Dedifferentiated amniotic fluid mesenchymal stem cell (primary cell): ENCODE measurements at regions not wholly inside any gene's neighbourhood (a gene's known extent, or its start where the extent isn't known, plus 50 kb on each side); places are given as distances from the start of the nearest gene placed in this dataset.
"Not testable (repeated sequence)": the region's sequence is repeated elsewhere in the genome, so short reads cannot be mapped to it uniquely, and the experiment has no call there.

ENCODE experiments used
- DNase-seq: peaks from one replicate; pipeline ENCODE4 v3.0.0-alpha.2; 2016; ENCODE audit errors: extremely low spot score

DNA sequence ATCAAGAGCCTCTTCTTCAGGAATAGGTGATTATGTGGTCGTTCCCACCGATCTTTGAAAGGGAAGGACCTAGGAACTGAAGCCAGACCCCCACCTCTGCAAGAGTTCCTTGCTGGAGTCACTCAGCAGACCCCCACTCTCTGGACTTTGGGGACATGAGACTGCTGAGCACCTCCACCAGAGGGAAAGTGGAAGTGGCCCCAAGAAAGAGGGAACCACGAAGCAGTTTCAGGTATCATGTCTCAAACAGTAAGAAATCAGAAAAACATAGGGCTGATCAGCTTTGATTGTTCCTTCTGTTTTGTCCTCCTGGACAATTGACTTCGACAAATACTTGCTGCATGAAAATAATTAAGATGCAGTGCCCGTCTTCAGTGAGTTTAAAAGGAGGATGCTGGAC, 84.2 kb upstream of the ADORA2B start:
- not testable (repeated sequence) for DNase-seq

DNA sequence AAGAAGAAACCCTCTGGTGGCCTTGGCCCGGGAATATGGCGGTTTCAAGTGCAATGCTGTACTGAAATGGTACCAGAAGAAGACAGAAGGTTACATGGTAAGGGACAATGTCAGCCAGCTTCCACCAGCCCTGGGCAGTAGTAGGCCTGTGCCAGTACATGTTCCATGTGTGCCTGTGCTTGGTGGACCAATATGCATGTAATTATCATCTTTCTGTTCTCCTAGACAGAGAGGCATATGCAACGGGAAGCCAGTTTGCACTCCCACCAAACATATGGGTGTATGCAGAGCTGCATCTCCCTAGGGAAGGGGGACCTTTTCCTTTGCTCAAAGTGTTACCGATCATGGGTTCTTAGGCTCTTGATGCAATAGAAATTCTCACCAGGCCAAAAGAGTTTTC, 80.9 kb upstream of the ADORA2B start:
- DNase-seq = not testable (repeated sequence)

- not testable (repeated sequence) for DNase-seq
Observed at GRCh38 chr17:15864472-15864871, 80.5 kb upstream of the ADORA2B start.

GRCh38 chr17:15866015-15866414, 78.9 kb upstream of the ADORA2B start:
- not testable (repeated sequence) for DNase-seq

DNA sequence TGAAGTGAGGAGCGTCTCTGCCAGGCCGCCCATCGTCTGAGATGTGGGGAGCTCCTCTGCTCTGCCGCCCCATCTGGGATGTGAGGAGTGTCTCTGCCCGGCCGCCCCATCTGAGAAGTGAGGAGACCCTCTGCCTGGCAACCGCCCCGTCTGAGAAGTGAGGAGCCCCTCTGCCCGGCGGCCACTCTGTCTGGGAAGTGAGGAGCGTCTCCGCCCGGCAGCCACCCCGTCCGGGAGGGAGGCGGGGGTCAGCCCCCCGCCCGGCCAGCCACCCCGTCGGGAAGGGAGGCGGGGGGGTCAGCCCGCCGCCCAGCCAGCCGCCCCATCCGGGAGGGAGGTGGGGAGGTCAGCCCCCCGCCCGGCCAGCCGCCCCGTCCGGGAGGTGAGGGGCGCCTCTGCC, 77.6 kb upstream of the ADORA2B start:
- not testable (repeated sequence) for DNase-seq

DNA sequence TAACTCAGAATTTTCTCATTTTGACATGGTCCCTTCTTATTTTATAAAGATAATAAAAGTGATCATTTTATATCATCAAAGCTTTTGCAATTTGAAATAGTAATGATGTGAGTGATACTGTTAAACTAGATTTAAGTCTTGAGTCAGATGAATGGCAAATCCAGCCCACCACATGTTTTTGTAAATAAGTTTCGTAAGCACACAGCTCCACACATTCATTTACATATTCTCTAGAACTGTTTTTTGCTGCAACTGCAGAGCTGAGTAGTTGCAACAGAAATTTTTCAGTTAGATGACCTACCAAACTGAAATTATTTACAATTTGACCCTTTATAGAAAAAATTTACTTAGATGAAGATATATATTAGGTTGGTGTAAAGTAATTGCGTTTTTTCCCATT, 75.1 kb upstream of the ADORA2B start:
- DNase-seq = not testable (repeated sequence)

GRCh38 chr17:15872677-15873076, 72.3 kb upstream of the ADORA2B start:
- not testable (repeated sequence) for DNase-seq

- not testable (repeated sequence) for DNase-seq
Observed at GRCh38 chr17:15877882-15878500, 66.9 kb upstream of the ADORA2B start.

GRCh38 chr17:15882058-15882720, 62.7 kb upstream of the ADORA2B start:
- no peak for DNase-seq

DNA sequence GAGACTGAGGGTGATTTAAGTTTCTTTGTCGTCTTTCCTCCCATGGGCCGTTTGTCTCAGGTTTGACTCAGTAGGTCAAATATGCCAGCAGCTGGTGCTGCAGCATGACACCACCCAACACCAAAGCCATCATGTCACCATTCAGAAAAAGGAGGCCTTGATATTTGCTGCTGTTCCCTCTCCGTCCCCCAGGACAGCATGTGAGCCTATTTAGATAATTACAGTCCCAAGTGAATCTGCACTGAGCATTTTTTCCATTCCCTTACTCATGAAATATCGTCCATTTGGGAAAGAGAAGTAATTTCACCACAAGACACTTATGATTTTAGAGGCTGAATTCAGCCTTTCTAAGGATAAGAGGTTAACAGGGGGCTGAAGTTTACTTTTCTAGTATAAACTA, 62.2 kb upstream of the ADORA2B start:
- no peak for DNase-seq

- DNase-seq = peak; percentile 16
Observed at GRCh38 chr17:15883617-15884111, 61.3 kb upstream of the ADORA2B start.

- no peak for DNase-seq
Observed at GRCh38 chr17:15884731-15885130, 60.2 kb upstream of the ADORA2B start.

- no peak for DNase-seq
Observed at GRCh38 chr17:15885770-15886169, 59.2 kb upstream of the ADORA2B start.

GRCh38 chr17:15886221-15886620, 58.7 kb upstream of the ADORA2B start:
- DNase-seq = no peak

GRCh38 chr17:15886804-15887203, 58.1 kb upstream of the ADORA2B start:
- DNase-seq = no peak

GRCh38 chr17:15888436-15888835, 56.5 kb upstream of the ADORA2B start:
- no peak for DNase-seq

- DNase-seq = no peak
Observed at GRCh38 chr17:15890279-15890892, 54.5 kb upstream of the ADORA2B start.

DNA sequence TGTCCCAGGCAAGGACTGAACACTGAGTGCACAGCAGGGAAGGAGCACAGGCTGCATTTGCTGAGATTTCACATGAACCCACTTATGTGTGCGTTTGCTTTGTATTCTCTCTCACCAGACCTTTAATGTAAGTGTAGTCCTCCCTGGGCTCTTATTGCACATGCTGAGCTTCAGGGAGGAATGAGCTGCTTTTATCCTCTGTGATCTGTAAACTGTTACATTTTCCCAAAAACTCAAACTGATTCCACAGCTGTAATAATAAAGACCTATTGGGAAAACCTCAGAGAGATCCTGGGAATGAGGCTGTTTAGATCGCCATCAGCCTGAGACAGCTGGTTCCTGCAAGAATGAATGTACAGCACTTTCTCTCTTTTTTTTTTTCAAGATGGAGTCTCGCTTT, 53.6 kb upstream of the ADORA2B start:
- DNase-seq = no peak

DNA sequence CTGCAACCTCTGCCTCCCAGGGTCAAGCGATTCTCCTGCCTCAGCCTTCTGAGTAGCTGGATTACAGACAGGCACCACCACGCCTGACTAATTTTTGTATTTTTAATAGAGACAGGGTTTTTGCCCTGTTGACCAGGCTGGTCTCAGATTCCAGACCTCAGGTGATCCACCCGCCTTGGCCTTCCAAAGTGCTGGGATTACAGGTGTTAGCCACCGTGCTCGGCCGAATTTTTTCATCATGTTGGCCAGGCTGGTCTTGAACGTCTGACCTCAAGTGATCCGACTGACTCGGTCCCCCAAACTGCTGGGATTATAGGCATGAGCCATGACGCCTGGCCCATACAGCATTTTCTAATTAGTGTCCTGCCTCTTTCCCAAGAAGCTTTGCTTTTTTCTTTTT, 52.7 kb upstream of the ADORA2B start:
- DNase-seq = no peak

DNA sequence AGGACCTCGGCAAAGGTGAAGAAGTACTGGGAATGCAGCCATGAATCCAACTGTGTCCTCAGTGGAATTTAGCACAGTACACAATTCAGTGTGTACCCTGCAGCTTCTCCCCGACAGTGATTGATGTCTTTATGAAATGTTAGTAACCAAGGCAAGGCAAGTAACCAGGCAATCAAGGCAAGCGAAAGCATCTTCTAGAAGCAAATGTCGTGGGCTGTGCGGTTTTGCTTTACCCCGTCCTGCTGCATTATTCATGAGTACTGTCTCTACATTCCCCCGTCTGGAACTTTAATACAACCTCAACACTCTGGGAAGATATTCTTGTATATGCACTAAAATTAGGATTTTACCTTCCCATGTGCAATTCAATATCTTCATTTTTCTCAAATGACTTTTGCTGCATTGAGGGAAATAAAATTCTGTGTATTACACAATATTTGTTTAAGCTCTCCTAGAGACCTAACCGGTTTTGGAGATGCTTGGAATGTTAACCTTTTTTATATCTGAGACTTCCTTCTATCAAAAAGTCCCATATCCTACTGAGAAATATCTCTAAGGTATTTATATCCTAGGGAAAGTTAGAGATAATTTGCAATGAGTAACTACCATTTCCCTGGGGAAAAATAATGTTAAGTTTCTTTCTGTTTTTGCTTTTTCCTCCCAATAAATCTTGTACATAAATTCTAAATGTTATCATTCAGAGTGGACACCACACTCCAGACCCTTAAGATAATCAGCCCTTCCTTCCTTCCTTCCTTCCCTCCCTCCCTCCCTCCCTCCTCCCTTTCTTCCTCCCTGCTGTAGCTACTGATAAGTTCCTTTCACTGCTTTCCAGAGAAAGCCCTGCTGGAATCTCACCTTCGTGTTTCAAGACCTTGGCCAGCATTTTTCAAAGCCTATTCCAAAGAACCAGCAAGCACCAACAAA, 51.9 kb upstream of the ADORA2B start:
- DNase-seq = no peak

- no peak for DNase-seq
Observed at GRCh38 chr17:15893658-15894024, 51.3 kb upstream of the ADORA2B start.

DNA sequence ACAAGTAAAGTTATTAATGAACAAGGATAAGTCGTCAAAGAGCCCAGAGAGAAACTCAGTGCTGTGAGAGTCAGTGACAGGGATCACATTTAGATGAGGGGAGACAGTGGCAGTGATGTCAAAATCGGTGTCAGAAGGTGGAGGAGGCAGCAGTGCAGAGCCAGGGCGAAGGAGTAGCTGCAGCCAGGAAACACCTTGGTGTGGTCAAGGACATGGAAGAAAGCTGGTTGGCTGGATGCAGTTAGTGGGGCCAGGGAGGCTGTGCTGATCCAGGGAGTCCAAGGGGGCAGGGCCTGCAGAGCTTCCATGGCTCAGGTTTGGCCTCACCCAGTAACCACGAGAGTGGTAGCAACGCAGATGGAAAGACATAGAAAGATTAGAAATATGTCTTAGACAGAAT, 50.7 kb upstream of the ADORA2B start:
- DNase-seq = no peak
